ENCODE measurements at regions not wholly inside any gene's neighbourhood (a gene's known extent, or its start where the extent isn't known, plus 50 kb on each side); places are given as distances from the start of the nearest gene placed in this dataset.

- Histone ChIP-seq H3K36me3 (replicated peaks in 1 of 2; ENCODE audit: control insufficient read depth in 1 of 2, insufficient read depth in 2 of 2, low read length in 2 of 2) (no peaks in the 10 kb centered on the region), H3K4me1 (ENCODE audit: control insufficient read depth in 1 of 2, insufficient read depth in 2 of 2, low read length in 2 of 2) (no peaks in the 10 kb centered on the region), H3K9me3 (replicated peaks in 1 of 2; ENCODE audit: control insufficient read depth in 1 of 2, insufficient read depth in 1 of 2, low read length in 2 of 2) (no peaks in the 10 kb centered on the region), H3K4me2 (replicated peaks; ENCODE audit: extremely low read depth, low read length, poor library complexity, severe bottlenecking) (no peak overlapping the region), H4K20me1 (ENCODE audit: insufficient read depth, low read length) (no peaks in the 10 kb centered on the region), H3K27me3 (ENCODE audit: control insufficient read depth in 2 of 2, insufficient read depth in 2 of 2, low read length in 2 of 2) (no peaks in the 10 kb centered on the region), H3K9ac (ENCODE audit: insufficient read depth, low read length, poor library complexity, severe bottlenecking) (no peak overlapping the region), H2AFZ (ENCODE audit: insufficient read depth, low read depth, low read length, poor library complexity, severe bottlenecking) (no peak overlapping the region), H3K79me2 (ENCODE audit: insufficient read depth, low read length) (no peaks in the 10 kb centered on the region), H3K4me3 (replicated peaks in 1 of 3; ENCODE audit: low read depth in 2 of 3, low read length in 3 of 3) (no peak overlapping the region), H3K27ac (ENCODE audit: low read depth in 1 of 2, low read length in 2 of 2) (no peak overlapping the region)
- intact Hi-C loops (cut with micrococcal nuclease), result no loop called here
- no peaks in the 10 kb centered on the region for H3K9me3 Mint-ChIP-seq
- no peak overlapping the region for H3K27ac Mint-ChIP-seq
- no peak for DNase-seq
- H3K36me3 Mint-ChIP-seq, result no peaks in the 10 kb centered on the region
- peaks cover 0 to 8% (median 6%) of the 10 kb centered on the region in 3 donors for H3K27me3 Mint-ChIP-seq (ENCODE audit: low read depth in 3 of 3)
- H3K4me3 Mint-ChIP-seq, result no peak overlapping the region
- H3K4me1 Mint-ChIP-seq, result no peaks in the 10 kb centered on the region
- no peak for TF ChIP-seq CTCF (IDR thresholded peaks at IDR 0.05)
- WGBS (ENCODE audit: insufficient coverage), result 95% methylated on average over 12 of the region's 19 CpGs
These were observed 170.6 kb upstream of the MVB12B start for GRCh38 chr9:126155756-126156664.

- WGBS (ENCODE audit: insufficient coverage), result 94% methylated on average over 11 of the region's 12 CpGs
- H3K4me1 ChIP-seq (ENCODE audit: control insufficient read depth in 1 of 2, insufficient read depth in 2 of 2, low read length in 2 of 2), result no peaks in the 10 kb centered on the region
- H3K27ac ChIP-seq (ENCODE audit: low read depth in 1 of 2, low read length in 2 of 2), result no peak overlapping the region
- no peaks in the 10 kb centered on the region for H3K27me3 ChIP-seq (ENCODE audit: control insufficient read depth in 2 of 2, insufficient read depth in 2 of 2, low read length in 2 of 2)
- intact Hi-C loops (cut with micrococcal nuclease), result no loop called here
- H3K9ac ChIP-seq (ENCODE audit: insufficient read depth, low read length, poor library complexity, severe bottlenecking), result no peak overlapping the region
- no peaks in the 10 kb centered on the region for H3K79me2 ChIP-seq (ENCODE audit: insufficient read depth, low read length)
- no peaks in the 10 kb centered on the region for H4K20me1 ChIP-seq (ENCODE audit: insufficient read depth, low read length)
- Mint-ChIP-seq H3K4me3 (no peak overlapping the region), H3K4me1 (no peaks in the 10 kb centered on the region), H3K27me3 (ENCODE audit: low read depth in 3 of 3) (peaks cover 0 to 7% (median 6%) of the 10 kb centered on the region in 3 donors), H3K36me3 (no peaks in the 10 kb centered on the region), H3K27ac (no peak overlapping the region), H3K9me3 (no peaks in the 10 kb centered on the region)
- no peak overlapping the region for H2AFZ ChIP-seq (ENCODE audit: insufficient read depth, low read depth, low read length, poor library complexity, severe bottlenecking)
- no peak for DNase-seq
- H3K4me3 ChIP-seq (replicated peaks in 1 of 3; ENCODE audit: low read depth in 2 of 3, low read length in 3 of 3), result no peak overlapping the region
- no peak for TF ChIP-seq CTCF (IDR thresholded peaks at IDR 0.05)
- H3K4me2 ChIP-seq (replicated peaks; ENCODE audit: extremely low read depth, low read length, poor library complexity, severe bottlenecking), result no peak overlapping the region
- no peaks in the 10 kb centered on the region for H3K9me3 ChIP-seq (replicated peaks in 1 of 2; ENCODE audit: control insufficient read depth in 1 of 2, insufficient read depth in 1 of 2, low read length in 2 of 2)
- no peaks in the 10 kb centered on the region for H3K36me3 ChIP-seq (replicated peaks in 1 of 2; ENCODE audit: control insufficient read depth in 1 of 2, insufficient read depth in 2 of 2, low read length in 2 of 2)
These were observed 169.7 kb upstream of the MVB12B start for GRCh38 chr9:126156898-126157297.

Data from CD14-positive monocyte (primary cell).